Neural cell (in vitro differentiated cells): ENCODE measurements at regions not wholly inside any gene's neighbourhood (a gene's known extent, or its start where the extent isn't known, plus 50 kb on each side); places are given as distances from the start of the nearest gene placed in this dataset.

Experiments
- H2AFZ ChIP-seq: fragments of 200-600, 300-800 bp; sonication (generic), shearing (Covaris generic); 2 replicates; pipeline ENCODE4 v1.6.0; 2014; ENCODE audit warnings: low read depth, mild to moderate bottlenecking, antibody characterized with exemption, low read length, moderate library complexity
- H3F3A ChIP-seq: fragments of 200-600 bp; shearing (Covaris generic); 2 replicates; pipeline ENCODE4 v1.6.1; 2016; ENCODE audit warnings: mild to moderate bottlenecking, moderate library complexity, mixed read lengths, antibody characterized with exemption, low read length; ENCODE audit not compliant: insufficient read depth, poor library complexity, severe bottlenecking
- H3K27ac ChIP-seq: fragments of 200-600, 300-800 bp; sonication (generic), shearing (Covaris generic); 2 replicates; pipeline ENCODE4 v1.5.1; 2014; ENCODE audit warnings: mild to moderate bottlenecking, low read length, moderate library complexity
- H3K27me3 ChIP-seq: fragments of 300-800, 200-600 bp; sonication (generic), shearing (Covaris generic); 2 replicates; pipeline ENCODE4 v1.6.0; 2014; ENCODE audit warnings: mild to moderate bottlenecking, low read depth, low read length, moderate library complexity; ENCODE audit not compliant: insufficient read depth
- H3K36me3 ChIP-seq: fragments of 300-800, 200-600 bp; sonication (generic), shearing (Covaris generic); 2 replicates; pipeline ENCODE4 v1.5.1; 2014; ENCODE audit warnings: mild to moderate bottlenecking, antibody characterized with exemption, low read length, moderate library complexity; ENCODE audit not compliant: insufficient read depth
- H3K4me2 ChIP-seq: fragments of 300-800, 200-600 bp; sonication (generic), shearing (Covaris generic); 2 replicates; pipeline ENCODE4 v1.6.0; 2014; ENCODE audit warnings: mild to moderate bottlenecking, low read length
- H3K4me3 ChIP-seq: fragments of 300-800, 200-600 bp; sonication (generic), shearing (Covaris generic); 2 replicates; pipeline ENCODE4 v1.5.1; 2014; ENCODE audit warnings: mild to moderate bottlenecking, low read length, moderate library complexity
- H3K79me2 ChIP-seq: fragments of 200-600 bp; shearing (Covaris generic); replicated peaks from 2 replicates; pipeline ENCODE4 v1.6.0; 2014; ENCODE audit warnings: mild to moderate bottlenecking, low read length, moderate library complexity; ENCODE audit not compliant: insufficient read depth
- H3K9ac ChIP-seq: fragments of 300-800, 200-600 bp; sonication (generic), shearing (Covaris generic); 2 replicates; pipeline ENCODE4 v1.6.1; 2016; ENCODE audit warnings: mild to moderate bottlenecking, low read length, mixed read lengths
- H3K9me2 ChIP-seq: fragments of 200-600 bp; shearing (Covaris generic); 2 replicates; pipeline ENCODE4 v1.6.1; 2016; ENCODE audit warnings: mild to moderate bottlenecking, low read length, mixed read lengths; ENCODE audit not compliant: insufficient read depth
- H3K9me3 ChIP-seq: fragments of 200-600, 300-800 bp; sonication (generic), shearing (Covaris generic); 2 replicates; pipeline ENCODE4 v1.6.1; 2016; ENCODE audit warnings: mild to moderate bottlenecking, mixed run types, low read length, moderate library complexity, mixed read lengths
- H4K20me1 ChIP-seq: fragments of 200-600 bp; shearing (Covaris generic); 2 replicates; pipeline ENCODE4 v1.6.1; 2016; ENCODE audit warnings: mild to moderate bottlenecking, mixed run types; ENCODE audit not compliant: insufficient read depth
- CTCF ChIP-seq: fragments of 450-650 bp; IDR thresholded peaks from 2 replicates; pipeline ENCODE4 v1.5.1; 2014; ENCODE audit warnings: antibody characterized with exemption, mild to moderate bottlenecking, moderate library complexity; ENCODE audit not compliant: poor library complexity, severe bottlenecking
- EP300 ChIP-seq: fragments of 450-650 bp; conservative IDR thresholded peaks from 2 replicates; pipeline ENCODE4 v1.6.1; 2014; ENCODE audit warnings: antibody characterized with exemption, mild to moderate bottlenecking, moderate library complexity; ENCODE audit not compliant: poor library complexity, severe bottlenecking
- EZH2 ChIP-seq: fragments of 200-600, 300-800 bp; shearing (Covaris generic), sonication (generic); IDR thresholded peaks from 2 replicates; pipeline ENCODE4 v1.6.1; 2014; ENCODE audit warnings: antibody characterized with exemption, low read length, borderline replicate concordance, mild to moderate bottlenecking; ENCODE audit not compliant: insufficient read depth, poor library complexity, severe bottlenecking
- MXI1 ChIP-seq: fragments of 450-650 bp; conservative IDR thresholded peaks from 2 replicates; pipeline ENCODE4 v1.6.1; 2014; ENCODE audit warnings: antibody characterized with exemption, mild to moderate bottlenecking; ENCODE audit not compliant: poor library complexity, severe bottlenecking
- POLR2AphosphoS5 ChIP-seq: IDR thresholded peaks from 2 replicates; pipeline ENCODE4 v1.6.1; 2012
- RAD21 ChIP-seq: fragments of 450-650 bp; conservative IDR thresholded peaks from 2 replicates; pipeline ENCODE4 v1.6.1; 2014; ENCODE audit warnings: antibody characterized with exemption, mild to moderate bottlenecking, moderate library complexity
- SMC3 ChIP-seq: fragments of 450-650 bp; conservative IDR thresholded peaks from 2 replicates; pipeline ENCODE4 v1.6.1; 2014; ENCODE audit warnings: antibody characterized with exemption, mild to moderate bottlenecking, moderate library complexity; ENCODE audit not compliant: poor library complexity
- TAF1 ChIP-seq: IDR thresholded peaks from 2 replicates; pipeline ENCODE4 v1.6.1; 2012; ENCODE audit warnings: low read depth
- TF ChIP-seq, protein P1 (sequence below): IDR thresholded peaks from 2 replicates; pipeline ENCODE4 v1.6.1; 2012; ENCODE audit warnings: borderline replicate concordance

DNA sequence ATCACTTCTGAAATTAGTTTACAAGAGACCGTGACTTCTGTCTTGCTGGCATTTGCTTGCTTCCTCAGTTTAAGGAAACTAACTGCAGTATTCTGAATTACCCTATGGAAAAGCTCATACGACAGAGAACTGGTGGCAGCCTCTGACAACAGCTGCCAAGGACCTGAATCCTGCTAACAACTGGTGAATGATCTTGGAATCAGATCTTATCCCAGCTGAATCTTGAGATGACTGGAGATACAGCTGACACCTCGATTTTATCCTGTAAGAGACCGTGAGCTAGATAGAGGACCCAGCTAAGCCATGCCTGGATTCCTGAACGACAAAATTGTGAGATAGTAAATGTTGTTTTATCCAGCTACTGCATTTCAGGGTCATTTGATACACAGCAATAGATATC is 202.3 kb downstream of the OGFRL1 start:
- no peaks in the 10 kb centered on the region for H3K9me2 ChIP-seq
- H3K27ac ChIP-seq, result no peak overlapping the region
- TF ChIP-seq, protein P1, sequence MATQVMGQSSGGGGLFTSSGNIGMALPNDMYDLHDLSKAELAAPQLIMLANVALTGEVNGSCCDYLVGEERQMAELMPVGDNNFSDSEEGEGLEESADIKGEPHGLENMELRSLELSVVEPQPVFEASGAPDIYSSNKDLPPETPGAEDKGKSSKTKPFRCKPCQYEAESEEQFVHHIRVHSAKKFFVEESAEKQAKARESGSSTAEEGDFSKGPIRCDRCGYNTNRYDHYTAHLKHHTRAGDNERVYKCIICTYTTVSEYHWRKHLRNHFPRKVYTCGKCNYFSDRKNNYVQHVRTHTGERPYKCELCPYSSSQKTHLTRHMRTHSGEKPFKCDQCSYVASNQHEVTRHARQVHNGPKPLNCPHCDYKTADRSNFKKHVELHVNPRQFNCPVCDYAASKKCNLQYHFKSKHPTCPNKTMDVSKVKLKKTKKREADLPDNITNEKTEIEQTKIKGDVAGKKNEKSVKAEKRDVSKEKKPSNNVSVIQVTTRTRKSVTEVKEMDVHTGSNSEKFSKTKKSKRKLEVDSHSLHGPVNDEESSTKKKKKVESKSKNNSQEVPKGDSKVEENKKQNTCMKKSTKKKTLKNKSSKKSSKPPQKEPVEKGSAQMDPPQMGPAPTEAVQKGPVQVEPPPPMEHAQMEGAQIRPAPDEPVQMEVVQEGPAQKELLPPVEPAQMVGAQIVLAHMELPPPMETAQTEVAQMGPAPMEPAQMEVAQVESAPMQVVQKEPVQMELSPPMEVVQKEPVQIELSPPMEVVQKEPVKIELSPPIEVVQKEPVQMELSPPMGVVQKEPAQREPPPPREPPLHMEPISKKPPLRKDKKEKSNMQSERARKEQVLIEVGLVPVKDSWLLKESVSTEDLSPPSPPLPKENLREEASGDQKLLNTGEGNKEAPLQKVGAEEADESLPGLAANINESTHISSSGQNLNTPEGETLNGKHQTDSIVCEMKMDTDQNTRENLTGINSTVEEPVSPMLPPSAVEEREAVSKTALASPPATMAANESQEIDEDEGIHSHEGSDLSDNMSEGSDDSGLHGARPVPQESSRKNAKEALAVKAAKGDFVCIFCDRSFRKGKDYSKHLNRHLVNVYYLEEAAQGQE, result no peak
- no peak for TF ChIP-seq TAF1
- no peak for TF ChIP-seq SMC3
- TF ChIP-seq CTCF, result no peak
- TF ChIP-seq RAD21, result no peak
- no peak overlapping the region for H2AFZ ChIP-seq
- H3K4me3 ChIP-seq, result no peak overlapping the region
- no peak overlapping the region for H3K4me2 ChIP-seq
- H4K20me1 ChIP-seq, result no peaks in the 10 kb centered on the region
- no peaks in the 10 kb centered on the region for H3F3A ChIP-seq
- no peak overlapping the region for H3K9ac ChIP-seq
- H3K9me3 ChIP-seq, result no peaks in the 10 kb centered on the region
- H3K27me3 ChIP-seq, result no peaks in the 10 kb centered on the region
- H3K79me2 ChIP-seq, result no peaks in the 10 kb centered on the region
- no peaks in the 10 kb centered on the region for H3K36me3 ChIP-seq

DNA sequence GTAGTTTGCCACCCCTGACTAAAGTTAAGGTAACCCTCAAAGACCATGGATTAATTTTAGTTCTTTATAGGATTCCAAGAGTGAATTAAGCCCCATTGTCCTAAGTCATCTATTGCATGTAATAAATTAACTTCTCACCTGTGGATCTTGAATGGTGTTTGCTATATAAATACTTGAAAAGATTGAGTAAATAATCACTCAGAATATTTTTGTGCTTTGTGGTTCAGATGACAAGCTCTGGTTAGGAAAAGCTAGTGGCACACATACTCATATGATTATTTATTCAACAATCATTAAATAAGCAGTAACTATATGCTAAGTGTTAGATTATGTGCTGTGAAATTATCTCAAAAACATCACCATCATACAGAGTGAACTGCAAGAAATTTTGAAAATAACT is 203.2 kb downstream of the OGFRL1 start:
- Histone ChIP-seq H3K9me3 (no peaks in the 10 kb centered on the region), H3K9ac (no peak overlapping the region), H3F3A (no peaks in the 10 kb centered on the region), H3K79me2 (no peaks in the 10 kb centered on the region), H4K20me1 (no peaks in the 10 kb centered on the region), H3K27ac (no peak overlapping the region), H3K27me3 (no peaks in the 10 kb centered on the region), H3K4me3 (no peak overlapping the region), H3K4me2 (no peak overlapping the region), H3K36me3 (no peaks in the 10 kb centered on the region), H2AFZ (no peak overlapping the region), H3K9me2 (no peaks in the 10 kb centered on the region)
- TF ChIP-seq POLR2AphosphoS5 (no peak), CTCF (no peak), EP300 (no peak), MXI1 (no peak), TAF1 (no peak), EZH2 (no peak), RAD21 (no peak), SMC3 (no peak)
- TF ChIP-seq, protein P1, result no peak
